Neuronal stem cell (in vitro differentiated cells): ENCODE measurements at regions not wholly inside any gene's neighbourhood (a gene's known extent, or its start where the extent isn't known, plus 50 kb on each side); places are given as distances from the start of the nearest gene placed in this dataset.
A peak's percentile ranks its signal among the peaks of the same experiment; 100 is the strongest.

ENCODE experiments used
- DNase-seq: peaks from one replicate; pipeline ENCODE4 v3.0.0-alpha.2; 2013; ENCODE audit warnings: low spot score
- H2AFZ ChIP-seq: one replicate; pipeline ENCODE4 v1.6.1; 2013; ENCODE audit warnings: mild to moderate bottlenecking, low read length, inconsistent platforms
- H2AK5ac ChIP-seq: 2 replicates; pipeline ENCODE4 v1.6.1; 2013; ENCODE audit warnings: low read depth, mild to moderate bottlenecking, inconsistent platforms, low read length, moderate library complexity, mixed read lengths
- H2BK120ac ChIP-seq: 2 replicates; pipeline ENCODE4 v1.6.1; 2013; ENCODE audit warnings: low read depth, mild to moderate bottlenecking, inconsistent platforms, low read length, moderate library complexity, mixed read lengths
- H2BK12ac ChIP-seq: one replicate; pipeline ENCODE4 v1.6.1; 2013; ENCODE audit warnings: low read length, inconsistent platforms
- H2BK15ac ChIP-seq: 2 replicates; pipeline ENCODE4 v1.6.1; 2013; ENCODE audit warnings: mild to moderate bottlenecking, low read length, inconsistent platforms, mixed read lengths
- H2BK5ac ChIP-seq: one replicate; pipeline ENCODE4 v1.6.1; 2013; ENCODE audit warnings: inconsistent platforms, mild to moderate bottlenecking, low read length, moderate library complexity
- H3K14ac ChIP-seq: one replicate; pipeline ENCODE4 v1.6.1; 2013; ENCODE audit warnings: low read length, inconsistent platforms
- H3K18ac ChIP-seq: 2 replicates; pipeline ENCODE4 v1.6.1; 2013; ENCODE audit warnings: low read length, inconsistent platforms
- H3K23ac ChIP-seq: 2 replicates; pipeline ENCODE4 v1.6.1; 2013; ENCODE audit warnings: low read depth, mild to moderate bottlenecking, mixed read lengths, low read length, inconsistent platforms; ENCODE audit not compliant: poor library complexity
- H3K27ac ChIP-seq: replicated peaks from 3 replicates; pipeline ENCODE4 v1.5.1; 2013; ENCODE audit warnings: low read length, inconsistent platforms
- H3K27me3 ChIP-seq, 3 experiments: 2 replicates each; pipeline ENCODE4 v1.6.1; 2013; ENCODE audit warnings: low read length in 3 of 3, mild to moderate bottlenecking in 2 of 3, inconsistent platforms in 1 of 3, low read depth in 1 of 3, mixed read lengths in 1 of 3, moderate library complexity in 1 of 3; ENCODE audit not compliant: control insufficient read depth in 3 of 3, insufficient read depth in 3 of 3
- H3K36me3 ChIP-seq, 2 donors: replicated peaks in 1 of 2; 2 replicates each; pipeline ENCODE4 v1.6.1; 2013; ENCODE audit warnings: low read length in 2 of 2; ENCODE audit not compliant: control insufficient read depth in 2 of 2, insufficient read depth in 2 of 2
- H3K4ac ChIP-seq: 2 replicates; pipeline ENCODE4 v1.6.1; 2013; ENCODE audit warnings: inconsistent platforms, mild to moderate bottlenecking, low read length, moderate library complexity
- H3K4me1 ChIP-seq, 2 donors: 1 replicate in 1 of 2; 2 replicates in 1 of 2; pipeline ENCODE4 v1.6.1; 2013; ENCODE audit warnings: low read length in 2 of 2, low read depth in 1 of 2; ENCODE audit not compliant: control insufficient read depth in 2 of 2, insufficient read depth in 1 of 2
- H3K4me2 ChIP-seq: one replicate; pipeline ENCODE4 v1.6.1; 2013; ENCODE audit warnings: mild to moderate bottlenecking, low read length, inconsistent platforms; ENCODE audit not compliant: insufficient read depth, poor library complexity, severe bottlenecking
- H3K4me3 ChIP-seq, 2 donors: 2 replicates each; pipeline ENCODE4 v1.5.1; 2013; ENCODE audit warnings: low read length in 2 of 2, mild to moderate bottlenecking in 2 of 2, inconsistent platforms in 1 of 2, moderate library complexity in 1 of 2
- H3K79me1 ChIP-seq: one replicate; pipeline ENCODE4 v1.6.1; 2013; ENCODE audit warnings: low read depth, mild to moderate bottlenecking, inconsistent platforms, low read length, moderate library complexity
- H3K9ac ChIP-seq: one replicate; pipeline ENCODE4 v1.6.1; 2013; ENCODE audit warnings: mild to moderate bottlenecking, low read depth, low read length, inconsistent platforms; ENCODE audit not compliant: poor library complexity
- H3K9me3 ChIP-seq, 2 donors: replicated peaks in 1 of 2; 2 replicates each; pipeline versions ENCODE3 to v1.6.1; 2013; ENCODE audit warnings: low read length in 2 of 2, mild to moderate bottlenecking in 2 of 2, inconsistent platforms in 1 of 2, low read depth in 1 of 2, mixed read lengths in 1 of 2, moderate library complexity in 1 of 2; ENCODE audit not compliant: control insufficient read depth in 2 of 2, insufficient read depth in 1 of 2
- H4K8ac ChIP-seq: one replicate; pipeline ENCODE4 v1.6.1; 2013; ENCODE audit warnings: low read depth, mild to moderate bottlenecking, inconsistent platforms, low read length, moderate library complexity
- H4K91ac ChIP-seq: one replicate; pipeline ENCODE4 v1.6.1; 2013; ENCODE audit warnings: low read length, low read depth, mild to moderate bottlenecking, inconsistent platforms; ENCODE audit not compliant: poor library complexity
- WGBS, 2 donors: extraction: QIAGEN DNeasy Blood & Tissue Kit; methylation state at CpG; one replicate each; pipeline ENCODE4 v1.1.7; 2013; ENCODE audit warnings: missing lambda C conversion rate in 2 of 2, mixed read lengths in 1 of 2; ENCODE audit not compliant: insufficient read length in 2 of 2, insufficient replicate concordance in 1 of 2; ENCODE audit errors: extremely low coverage in 2 of 2; 5-methylcytosine and 5-hydroxymethylcytosine counted together

- Histone ChIP-seq H3K9ac (no peak overlapping the region), H2AK5ac (peak overlapping the region; percentile 12), H3K4me2 (no peak overlapping the region), H3K14ac (no peak overlapping the region), H3K4me3 (no peak overlapping the region), H3K4me1 (no peaks in the 10 kb centered on the region), H2BK15ac (no peak overlapping the region), H3K27me3 (no peaks in the 10 kb centered on the region), H3K27ac (no peak overlapping the region), H2BK12ac (no peak overlapping the region), H3K18ac (no peak overlapping the region), H3K4ac (no peak overlapping the region), H2BK120ac (no peak overlapping the region), H4K91ac (no peak overlapping the region), H2AFZ (no peak overlapping the region), H3K9me3 (no peaks in the 10 kb centered on the region), H2BK5ac (no peak overlapping the region), H3K23ac (no peak overlapping the region), H3K79me1 (no peaks in the 10 kb centered on the region), H4K8ac (no peak overlapping the region), H3K36me3 (no peaks in the 10 kb centered on the region)
- no peak for DNase-seq
- WGBS, 2 donors: no CpG with 5 or more reads among the region's 8 CpGs
Measured at GRCh38 chr1:29542548-29542947, 306.2 kb downstream of the PTPRU start.

DNA sequence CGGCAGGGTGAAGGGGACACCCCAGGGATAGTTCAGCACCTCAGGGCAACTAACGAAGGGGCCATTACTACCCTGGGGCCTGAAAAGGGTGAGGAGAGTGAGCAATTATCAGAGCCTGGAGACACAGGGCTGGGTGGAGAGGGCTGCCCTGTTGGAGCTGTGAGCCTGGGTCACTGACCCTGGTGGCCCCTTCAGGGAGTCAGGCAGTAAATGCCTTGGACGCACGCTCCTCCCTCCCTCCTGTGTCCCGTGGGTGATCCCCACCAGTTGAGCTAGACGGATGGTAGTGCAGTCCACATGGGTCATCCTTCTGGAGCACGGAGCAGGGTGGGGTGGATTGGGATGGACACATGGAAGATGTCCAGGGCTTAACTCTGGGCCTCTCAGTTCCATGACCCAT lies 305.3 kb downstream of the PTPRU start:
- WGBS, 2 donors: no CpG with 5 or more reads among the region's 7 CpGs

DNA sequence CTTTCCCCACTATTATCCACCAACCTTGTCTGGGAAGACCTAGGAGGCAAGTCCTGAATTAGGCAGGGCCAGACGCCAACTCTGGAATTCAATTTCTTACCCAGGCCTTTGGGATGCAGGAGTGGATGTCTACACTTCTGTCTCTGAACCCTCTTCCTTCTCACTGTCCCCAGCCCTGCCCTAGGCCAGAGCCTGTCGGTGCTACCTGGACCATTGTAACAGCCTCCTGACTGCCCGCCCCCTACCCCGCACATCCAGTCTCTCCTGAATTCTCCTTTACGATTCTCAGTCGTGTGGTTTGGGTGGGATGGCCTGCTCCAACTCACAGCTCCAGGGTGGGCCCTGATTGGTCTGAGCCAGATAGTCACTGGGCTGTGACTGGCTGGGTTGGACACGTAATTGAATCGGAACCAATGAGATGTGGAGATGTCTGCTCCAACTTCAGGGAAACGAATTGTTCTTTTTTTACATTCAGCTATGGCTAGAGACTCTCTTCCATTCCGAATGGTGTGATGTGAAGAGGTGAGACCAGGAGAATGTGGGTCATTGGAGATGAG lies 304.6 kb downstream of the PTPRU start:
- Histone ChIP-seq H2BK15ac (no peak overlapping the region), H3K9ac (no peak overlapping the region), H3K4ac (no peak overlapping the region), H3K18ac (no peak overlapping the region), H2AFZ (no peak overlapping the region), H3K4me3 (no peak overlapping the region), H3K36me3 (no peaks in the 10 kb centered on the region), H2AK5ac (no peak overlapping the region), H2BK12ac (no peak overlapping the region), H3K9me3 (no peaks in the 10 kb centered on the region), H3K79me1 (no peaks in the 10 kb centered on the region), H2BK5ac (no peak overlapping the region), H3K4me2 (no peak overlapping the region), H4K91ac (no peak overlapping the region), H3K4me1 (no peaks in the 10 kb centered on the region), H3K27ac (no peak overlapping the region), H3K14ac (no peak overlapping the region), H3K27me3 (no peaks in the 10 kb centered on the region), H4K8ac (no peak overlapping the region), H3K23ac (no peak overlapping the region), H2BK120ac (no peak overlapping the region)
- no peak for DNase-seq
- WGBS, 2 donors: no CpG with 5 or more reads among the region's 10 CpGs

More for the DNA sequence above, 305.3 kb downstream of the PTPRU start:
- H3K4me1 ChIP-seq: no peaks in the 10 kb centered on the region
- H3K36me3 ChIP-seq: no peaks in the 10 kb centered on the region
- no peak overlapping the region for H3K14ac ChIP-seq
- no peak overlapping the region for H3K23ac ChIP-seq
- no peak overlapping the region for H2BK15ac ChIP-seq
- H2AK5ac ChIP-seq: no peak overlapping the region
- H4K8ac ChIP-seq: no peak overlapping the region
- no peak overlapping the region for H3K27ac ChIP-seq
- H3K4ac ChIP-seq: no peak overlapping the region
- H3K9me3 ChIP-seq: no peaks in the 10 kb centered on the region
- no peak overlapping the region for H3K4me2 ChIP-seq
- H2BK5ac ChIP-seq: no peak overlapping the region
- no peak overlapping the region for H2BK12ac ChIP-seq
- no peak for DNase-seq
- H3K79me1 ChIP-seq: no peaks in the 10 kb centered on the region
- no peak overlapping the region for H2BK120ac ChIP-seq
- no peak overlapping the region for H4K91ac ChIP-seq
- no peak overlapping the region for H2AFZ ChIP-seq
- H3K18ac ChIP-seq: no peak overlapping the region
- no peak overlapping the region for H3K4me3 ChIP-seq
- H3K27me3 ChIP-seq: no peaks in the 10 kb centered on the region
- H3K9ac ChIP-seq: no peak overlapping the region

- no peak overlapping the region for H4K8ac ChIP-seq
- no peak overlapping the region for H4K91ac ChIP-seq
- no peak overlapping the region for H2AFZ ChIP-seq
- no peak overlapping the region for H2AK5ac ChIP-seq
- no peak overlapping the region for H3K4ac ChIP-seq
- H3K27me3 ChIP-seq: no peaks in the 10 kb centered on the region
- no peak overlapping the region for H3K14ac ChIP-seq
- no peaks in the 10 kb centered on the region for H3K79me1 ChIP-seq
- no peak overlapping the region for H3K4me3 ChIP-seq
- peak overlapping the region; percentile 41 for H3K18ac ChIP-seq
- no peaks in the 10 kb centered on the region for H3K36me3 ChIP-seq
- H3K23ac ChIP-seq: no peak overlapping the region
- no peak overlapping the region for H2BK120ac ChIP-seq
- H3K4me2 ChIP-seq: no peak overlapping the region
- H3K9me3 ChIP-seq: no peaks in the 10 kb centered on the region
- no CpG with 5 or more reads among the region's 7 CpGs for WGBS, 2 donors
- no peak overlapping the region for H2BK15ac ChIP-seq
- DNase-seq: no peak
- H2BK12ac ChIP-seq: no peak overlapping the region
- no peak overlapping the region for H3K27ac ChIP-seq
- no peak overlapping the region for H2BK5ac ChIP-seq
- H3K4me1 ChIP-seq: no peaks in the 10 kb centered on the region
- H3K9ac ChIP-seq: no peak overlapping the region
Measured at GRCh38 chr1:29539971-29540370, 303.6 kb downstream of the PTPRU start.
